Mesothelial cell of epicardium (in vitro differentiated cells): ENCODE measurements at regions not wholly inside any gene's neighbourhood (a gene's known extent, or its start where the extent isn't known, plus 50 kb on each side); places are given as distances from the start of the nearest gene placed in this dataset.

Experiments used
- DNase-seq, 2 experiments: peaks; one replicate each; pipeline ENCODE4 v3.0.0; 2021; ENCODE audit warnings: low spot score in 2 of 2; ENCODE audit not compliant: unreplicated experiment in 2 of 2
- H3K27ac Mint-ChIP-seq: 2 replicates; pipeline ENCODE4 v1.8.0; 2021; ENCODE audit warnings: mixed read lengths
- H3K27me3 Mint-ChIP-seq: 2 replicates; pipeline ENCODE4 v1.8.0; 2021; ENCODE audit warnings: low read depth, mixed read lengths
- H3K36me3 Mint-ChIP-seq: 2 replicates; pipeline ENCODE4 v1.8.0; 2021; ENCODE audit warnings: mixed read lengths
- H3K4me1 Mint-ChIP-seq: 2 replicates; pipeline ENCODE4 v1.8.0; 2021; ENCODE audit warnings: mixed read lengths
- H3K4me3 Mint-ChIP-seq: 2 replicates; pipeline ENCODE4 v1.8.0; 2021; ENCODE audit warnings: mild to moderate bottlenecking, moderate library complexity, mixed read lengths
- H3K9me3 Mint-ChIP-seq: 2 replicates; pipeline ENCODE4 v1.8.0; 2021; ENCODE audit warnings: mixed read lengths
- CTCF ChIP-seq: fragments of 200-600 bp; sonication (generic); IDR thresholded peaks from one replicate; pipeline ENCODE4 v1.5.0; 2021; ENCODE audit warnings: antibody characterized with exemption; ENCODE audit not compliant: unreplicated experiment

- H3K4me1 Mint-ChIP-seq: no peaks in the 10 kb centered on the region
- peaks cover 5% of the 10 kb centered on the region for H3K9me3 Mint-ChIP-seq
- no peak overlapping the region for H3K27ac Mint-ChIP-seq
- TF ChIP-seq CTCF: no peak
- H3K4me3 Mint-ChIP-seq: no peak overlapping the region
- no peaks in the 10 kb centered on the region for H3K36me3 Mint-ChIP-seq
- no peak for DNase-seq
- H3K27me3 Mint-ChIP-seq: no peaks in the 10 kb centered on the region
Observed at GRCh38 chr20:56758706-56759105, 129.6 kb downstream of the TFAP2C start.

GRCh38 chr20:56759741-56760278, 130.7 kb downstream of the TFAP2C start:
- H3K27ac Mint-ChIP-seq: no peak overlapping the region

GRCh38 chr20:56760610-56761009, 131.5 kb downstream of the TFAP2C start:
- H3K36me3 Mint-ChIP-seq: no peaks in the 10 kb centered on the region
- H3K4me3 Mint-ChIP-seq: no peak overlapping the region
- no peak for DNase-seq
- no peak overlapping the region for H3K27ac Mint-ChIP-seq
- H3K27me3 Mint-ChIP-seq: no peaks in the 10 kb centered on the region
- peaks cover 5% of the 10 kb centered on the region for H3K9me3 Mint-ChIP-seq
- peaks cover 3% of the 10 kb centered on the region for H3K4me1 Mint-ChIP-seq
- TF ChIP-seq CTCF: no peak

More at GRCh38 chr20:56759741-56760278, 130.7 kb downstream of the TFAP2C start:
- no peak overlapping the region for H3K4me3 Mint-ChIP-seq
- H3K36me3 Mint-ChIP-seq: no peaks in the 10 kb centered on the region
- TF ChIP-seq CTCF: no peak
- H3K4me1 Mint-ChIP-seq: no peaks in the 10 kb centered on the region
- no peaks in the 10 kb centered on the region for H3K27me3 Mint-ChIP-seq
- H3K9me3 Mint-ChIP-seq: peaks cover 5% of the 10 kb centered on the region
- DNase-seq: no peak

GRCh38 chr20:56761393-56761792, 132.3 kb downstream of the TFAP2C start:
- Mint-ChIP-seq H3K9me3 (peaks cover 5% of the 10 kb centered on the region), H3K27ac (no peak overlapping the region), H3K36me3 (no peaks in the 10 kb centered on the region), H3K4me1 (peaks cover 4% of the 10 kb centered on the region), H3K4me3 (no peak overlapping the region), H3K27me3 (no peaks in the 10 kb centered on the region)
- DNase-seq: no peak
- TF ChIP-seq CTCF: no peak

GRCh38 chr20:56762401-56762800, 133.3 kb downstream of the TFAP2C start:
- Mint-ChIP-seq H3K36me3 (no peaks in the 10 kb centered on the region), H3K9me3 (peaks cover 2% of the 10 kb centered on the region), H3K27ac (no peak overlapping the region), H3K27me3 (no peaks in the 10 kb centered on the region), H3K4me3 (no peak overlapping the region), H3K4me1 (peaks cover 6% of the 10 kb centered on the region)
- no peak for DNase-seq
- TF ChIP-seq CTCF: no peak

GRCh38 chr20:56762829-56763228, 133.7 kb downstream of the TFAP2C start:
- Mint-ChIP-seq H3K36me3 (no peaks in the 10 kb centered on the region), H3K4me3 (no peak overlapping the region), H3K27me3 (no peaks in the 10 kb centered on the region), H3K9me3 (no peaks in the 10 kb centered on the region), H3K4me1 (peaks cover 6% of the 10 kb centered on the region), H3K27ac (no peak overlapping the region)
- TF ChIP-seq CTCF: no peak
- no peak for DNase-seq
